Keratinocyte (primary cell): ENCODE measurements at regions not wholly inside any gene's neighbourhood (a gene's known extent, or its start where the extent isn't known, plus 50 kb on each side); places are given as distances from the start of the nearest gene placed in this dataset.

Source experiments
- DNase-seq: peaks from one replicate; pipeline ENCODE4 v3.0.0-alpha.2; 2011; ENCODE audit warnings: low read depth, missing footprints, low spot score
- FAIRE-seq: peaks from 2 replicates; lab custom pipeline; 2011; peaks lifted over from hg19 to GRCh38; lab: Jason Lieb, UNC
- H2AFZ ChIP-seq: 2 replicates; pipeline ENCODE4 v1.6.0; 2012; ENCODE audit warnings: low read length, control low read depth, inconsistent platforms; ENCODE audit not compliant: control insufficient read depth
- H3K27ac ChIP-seq: 2 replicates; pipeline ENCODE4 v1.5.1; 2011; ENCODE audit warnings: low read length; ENCODE audit not compliant: control insufficient read depth, insufficient read depth
- H3K27me3 ChIP-seq: 3 replicates; pipeline ENCODE4 v1.6.0; 2011; ENCODE audit warnings: low read length; ENCODE audit not compliant: control insufficient read depth, insufficient read depth; ENCODE audit errors: extremely low read depth
- H3K36me3 ChIP-seq, 2 experiments: 2 replicates in 1 of 2; 3 replicates in 1 of 2; pipeline ENCODE4 v1.5.1; 2011; ENCODE audit warnings: low read length in 2 of 2, mild to moderate bottlenecking in 1 of 2; ENCODE audit not compliant: control insufficient read depth in 2 of 2, insufficient read depth in 2 of 2; ENCODE audit errors: extremely low read depth in 1 of 2
- H3K4me1 ChIP-seq: 3 replicates; pipeline ENCODE4 v1.5.1; 2011; ENCODE audit warnings: low read length; ENCODE audit not compliant: control insufficient read depth, insufficient read depth; ENCODE audit errors: extremely low read depth
- H3K4me2 ChIP-seq: 3 replicates; pipeline ENCODE4 v1.6.0; 2011; ENCODE audit warnings: low read depth, low read length; ENCODE audit not compliant: control insufficient read depth, insufficient read depth; ENCODE audit errors: extremely low read depth
- H3K4me3 ChIP-seq, 3 experiments: fragments of 200-600 bp in 1 of 3; sonication (generic) in 1 of 3; 2 replicates in 2 of 3; 3 replicates in 1 of 3; pipeline ENCODE4 v1.5.1; 2011 to 2016; ENCODE audit warnings: low read length in 3 of 3, mild to moderate bottlenecking in 3 of 3, control low read depth in 2 of 3, inconsistent platforms in 1 of 3, low read depth in 1 of 3, mixed read lengths in 1 of 3, mixed run types in 1 of 3, moderate library complexity in 1 of 3; ENCODE audit not compliant: control insufficient read depth in 2 of 3, insufficient read depth in 2 of 3; ENCODE audit errors: extremely low read depth in 1 of 3
- H3K79me2 ChIP-seq: 2 replicates; pipeline ENCODE4 v1.6.0; 2012; ENCODE audit warnings: low read length; ENCODE audit not compliant: control insufficient read depth, insufficient read depth
- H3K9ac ChIP-seq: 3 replicates; pipeline ENCODE4 v1.6.0; 2011; ENCODE audit warnings: low read length; ENCODE audit not compliant: control insufficient read depth, insufficient read depth; ENCODE audit errors: extremely low read depth
- H3K9me1 ChIP-seq: 3 replicates; pipeline ENCODE4 v1.6.0; 2011; ENCODE audit warnings: low read length; ENCODE audit not compliant: control insufficient read depth, insufficient read depth; ENCODE audit errors: extremely low read depth
- H3K9me3 ChIP-seq: 2 replicates; pipeline ENCODE4 v1.5.1; 2012; ENCODE audit warnings: low read depth, low read length; ENCODE audit not compliant: control insufficient read depth
- H4K20me1 ChIP-seq: 3 replicates; pipeline ENCODE4 v1.6.0; 2011; ENCODE audit warnings: low read length; ENCODE audit not compliant: control insufficient read depth, insufficient read depth; ENCODE audit errors: extremely low read depth
- CTCF ChIP-seq, 3 experiments: IDR thresholded peaks in 1 of 3; conservative IDR thresholded peaks in 1 of 3; optimal IDR thresholded peaks in 1 of 3; 2 replicates in 2 of 3; 3 replicates in 1 of 3; pipeline versions ENCODE3 to v1.5.1; 2011; ENCODE audit warnings: low read length in 3 of 3, mild to moderate bottlenecking in 3 of 3, moderate library complexity in 2 of 3, control low read depth in 1 of 3, inconsistent platforms in 1 of 3; ENCODE audit not compliant: insufficient read depth in 2 of 3; ENCODE audit errors: extremely low read depth in 1 of 3
- EZH2 ChIP-seq: IDR thresholded peaks from one replicate; pipeline ENCODE4 v1.6.1; 2012; ENCODE audit warnings: inconsistent platforms, mild to moderate bottlenecking, low read length, moderate library complexity
- dilution Hi-C: fragments of 300-500 bp; cut with MboI; formaldehyde crosslinking; loops from one replicate; pipeline ENCODE4 v1.7.0; 2020; ENCODE audit warnings: low sequenced_read_pairs; ENCODE audit not compliant: extremely low pct_ligation_motif_present

GRCh38 chr22:49081261-49081666 lies 746.4 kb downstream of the BRD1 start:
- H3K4me2 ChIP-seq = no peak overlapping the region
- H3K9me3 ChIP-seq = peaks cover 7% of the 10 kb centered on the region
- H2AFZ ChIP-seq = no peak overlapping the region
- H4K20me1 ChIP-seq = no peaks in the 10 kb centered on the region
- no peak for DNase-seq
- H3K79me2 ChIP-seq = no peaks in the 10 kb centered on the region
- no peak overlapping the region for H3K9ac ChIP-seq
- H3K4me3 ChIP-seq = no peak overlapping the region
- no peak for TF ChIP-seq EZH2
- TF ChIP-seq CTCF (optimal IDR thresholded peaks at IDR 0.05 in 1 of 3, IDR thresholded peaks at IDR 0.05 in 1 of 3, conservative IDR thresholded peaks at IDR 0.05 in 1 of 3; ENCODE audit: extremely low read depth in 1 of 3, insufficient read depth in 2 of 3, low read length in 3 of 3) = no peak
- H3K36me3 ChIP-seq = no peaks in the 10 kb centered on the region
- no peak overlapping the region for H3K27ac ChIP-seq
- H3K27me3 ChIP-seq = no peaks in the 10 kb centered on the region
- no peaks in the 10 kb centered on the region for H3K4me1 ChIP-seq
- no peak for FAIRE-seq
- no peaks in the 10 kb centered on the region for H3K9me1 ChIP-seq
- dilution Hi-C loops = no loop called here

- H3K27ac ChIP-seq = no peak overlapping the region
- no peak for TF ChIP-seq CTCF (optimal IDR thresholded peaks at IDR 0.05 in 1 of 3, IDR thresholded peaks at IDR 0.05 in 1 of 3, conservative IDR thresholded peaks at IDR 0.05 in 1 of 3; ENCODE audit: extremely low read depth in 1 of 3, insufficient read depth in 2 of 3, low read length in 3 of 3)
- H3K4me3 ChIP-seq = no peak overlapping the region
- H3K9me1 ChIP-seq = no peaks in the 10 kb centered on the region
- no peaks in the 10 kb centered on the region for H4K20me1 ChIP-seq
- no peaks in the 10 kb centered on the region for H3K27me3 ChIP-seq
- FAIRE-seq = no peak
- dilution Hi-C loops = no loop called here
- H3K9ac ChIP-seq = no peak overlapping the region
- no peak overlapping the region for H3K4me2 ChIP-seq
- H3K36me3 ChIP-seq = no peaks in the 10 kb centered on the region
- no peak overlapping the region for H2AFZ ChIP-seq
- no peaks in the 10 kb centered on the region for H3K79me2 ChIP-seq
- H3K9me3 ChIP-seq = peaks cover 7% of the 10 kb centered on the region
- no peaks in the 10 kb centered on the region for H3K4me1 ChIP-seq
- DNase-seq = no peak
These were observed 747.0 kb downstream of the BRD1 start for GRCh38 chr22:49080631-49081030.
